Stimulated activated CD4-positive, alpha-beta T cell treated with anti-CD3 and anti-CD28 coated beads, Interleukin-4, amount 100 ng/mL, for 1 hour (primary cell): ENCODE measurements at regions not wholly inside any gene's neighbourhood (a gene's known extent, or its start where the extent isn't known, plus 50 kb on each side); places are given as distances from the start of the nearest gene placed in this dataset.
"Not testable (repeated sequence)": the region's sequence is repeated elsewhere in the genome, so short reads cannot be mapped to it uniquely, and the experiment has no call there.

Source experiments
- DNase-seq: peaks from one replicate; pipeline ENCODE4 v3.0.0-alpha.2; 2020

GRCh38 chr2:83956991-83957390, 502.1 kb downstream of the SUCLG1 start:
- no peak for DNase-seq

- DNase-seq = no peak
These were observed 505.4 kb downstream of the SUCLG1 start for GRCh38 chr2:83953697-83954096.

- no peak for DNase-seq
These were observed 507.6 kb downstream of the SUCLG1 start for GRCh38 chr2:83951378-83951947.

GRCh38 chr2:83949361-83949760, 509.7 kb downstream of the SUCLG1 start:
- no peak for DNase-seq

GRCh38 chr2:83944191-83944590, 514.9 kb downstream of the SUCLG1 start:
- DNase-seq = no peak

- no peak for DNase-seq
These were observed 515.8 kb downstream of the SUCLG1 start for GRCh38 chr2:83943265-83943664.

- no peak for DNase-seq
These were observed 517.2 kb downstream of the SUCLG1 start for GRCh38 chr2:83941886-83942285.

GRCh38 chr2:83933749-83934148, 525.3 kb downstream of the SUCLG1 start:
- DNase-seq = no peak

- no peak for DNase-seq
These were observed 535.5 kb downstream of the SUCLG1 start for GRCh38 chr2:83923531-83923930.

- DNase-seq = no peak
These were observed 542.5 kb downstream of the SUCLG1 start for GRCh38 chr2:83916559-83916958.

GRCh38 chr2:83915381-83915780, 543.7 kb downstream of the SUCLG1 start:
- DNase-seq = no peak

GRCh38 chr2:83908750-83909149, 550.3 kb downstream of the SUCLG1 start:
- DNase-seq = no peak

GRCh38 chr2:83901317-83901716, 557.8 kb downstream of the SUCLG1 start:
- DNase-seq = no peak

- DNase-seq = no peak
These were observed 558.2 kb downstream of the SUCLG1 start for GRCh38 chr2:83900862-83901261.

GRCh38 chr2:83899271-83899670, 559.8 kb downstream of the SUCLG1 start:
- no peak for DNase-seq

GRCh38 chr2:83894976-83895375, 564.1 kb downstream of the SUCLG1 start:
- DNase-seq = no peak

GRCh38 chr2:83887757-83888156, 571.3 kb downstream of the SUCLG1 start:
- no peak for DNase-seq

GRCh38 chr2:83879127-83879526, 580.0 kb downstream of the SUCLG1 start:
- no peak for DNase-seq

- not testable (repeated sequence) for DNase-seq
These were observed 581.8 kb downstream of the SUCLG1 start for GRCh38 chr2:83877261-83877660.

GRCh38 chr2:83874712-83875430, 584.2 kb downstream of the SUCLG1 start:
- no peak for DNase-seq

- no peak for DNase-seq
These were observed 585.0 kb downstream of the SUCLG1 start for GRCh38 chr2:83874066-83874465.

- DNase-seq = no peak
These were observed 586.0 kb downstream of the SUCLG1 start for GRCh38 chr2:83873110-83873509.

GRCh38 chr2:83866211-83866610, 592.9 kb downstream of the SUCLG1 start:
- DNase-seq = no peak

- no peak for DNase-seq
These were observed 596.5 kb downstream of the SUCLG1 start for GRCh38 chr2:83862600-83862999.

- no peak for DNase-seq
These were observed 598.8 kb downstream of the SUCLG1 start for GRCh38 chr2:83860320-83860719.
